HG02973 (cell line): ENCODE measurements at regions not wholly inside any gene's neighbourhood (a gene's known extent, or its start where the extent isn't known, plus 50 kb on each side); places are given as distances from the start of the nearest gene placed in this dataset.
"Not testable (repeated sequence)": the region's sequence is repeated elsewhere in the genome, so short reads cannot be mapped to it uniquely, and the experiment has no call there.

Experiments
- ATAC-seq: cut with Tn5 transposase; IDR thresholded peaks from one replicate; pipeline ENCODE4 v1.9.1; 2021; ENCODE audit warnings: moderate library complexity; ENCODE audit not compliant: unreplicated experiment

DNA sequence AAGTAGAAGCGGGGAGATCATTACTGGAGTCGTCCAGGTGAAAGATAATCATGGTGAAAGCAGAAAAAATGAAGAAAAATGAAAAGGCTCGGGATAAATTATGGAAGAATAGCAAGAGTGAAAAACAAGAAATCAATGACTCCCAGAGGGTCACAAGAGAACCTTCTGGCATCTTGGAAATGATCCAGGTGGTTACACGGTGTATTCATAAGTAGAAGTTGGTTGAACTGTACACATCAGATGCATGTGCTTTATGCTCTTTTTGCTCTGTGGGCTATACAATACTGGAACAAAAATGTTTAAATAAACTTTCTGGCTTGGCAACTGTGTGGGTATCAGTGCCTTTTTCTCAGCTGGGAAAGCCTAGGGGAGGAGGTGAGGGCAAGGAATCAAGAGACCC lies 348.9 kb downstream of the RND3 start:
- ATAC-seq, result no peak

- no peak for ATAC-seq
Observed at GRCh38 chr2:150137338-150138069, 350.0 kb downstream of the RND3 start.

GRCh38 chr2:150136893-150137292 lies 350.6 kb downstream of the RND3 start:
- ATAC-seq, result no peak

DNA sequence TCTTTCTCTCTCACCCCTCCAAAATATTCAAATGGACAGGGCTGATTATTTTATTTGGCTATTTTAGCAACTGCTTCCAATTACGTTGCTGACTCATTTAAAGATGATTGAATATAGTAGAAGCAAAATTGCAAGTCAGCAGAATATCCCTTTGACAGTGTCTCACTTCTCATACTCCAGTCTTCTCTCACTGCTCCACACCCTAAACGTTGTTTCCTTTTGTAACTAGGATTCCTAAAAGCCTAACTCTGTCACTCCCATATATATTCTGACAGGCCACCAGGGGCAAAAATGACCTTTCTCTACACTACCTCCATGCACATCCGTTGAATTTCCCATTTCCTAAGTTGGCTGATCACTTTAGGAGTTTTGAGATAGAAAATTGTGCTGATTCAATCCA lies 351.1 kb downstream of the RND3 start:
- ATAC-seq, result no peak

- no peak for ATAC-seq
Observed at GRCh38 chr2:150135223-150135883, 352.1 kb downstream of the RND3 start.

DNA sequence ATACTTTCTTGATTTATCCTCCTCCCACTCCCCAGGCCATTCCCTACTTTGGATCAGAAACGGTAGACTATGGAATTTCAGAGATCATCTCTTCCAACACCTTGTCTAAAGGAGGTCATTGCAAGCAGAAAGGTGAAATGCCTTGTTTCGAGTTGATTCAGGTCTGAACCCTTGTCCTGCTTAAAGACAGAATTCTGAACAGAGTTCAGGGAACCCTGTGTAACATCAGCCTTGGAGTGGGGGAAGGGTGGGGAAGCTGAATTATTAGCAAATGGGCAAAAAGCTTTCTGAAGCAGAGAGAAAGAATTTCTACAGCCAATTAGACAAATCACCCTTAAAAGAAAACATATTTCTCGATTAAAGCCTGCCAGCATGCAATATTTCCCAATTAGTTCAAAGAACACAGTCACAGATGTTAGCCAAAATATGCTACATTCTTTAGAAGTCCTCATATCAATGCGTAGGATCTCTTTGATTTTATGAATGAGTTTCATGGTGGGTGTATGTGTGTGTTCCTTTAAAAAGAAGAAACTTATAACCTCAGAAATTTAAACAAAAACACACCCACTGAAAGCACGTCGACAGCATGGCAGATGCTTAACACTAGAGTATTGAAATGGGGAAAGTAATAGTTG lies 353.1 kb downstream of the RND3 start:
- no peak for ATAC-seq

GRCh38 chr2:150133623-150134022 lies 353.8 kb downstream of the RND3 start:
- peak; percentile 96 for ATAC-seq

GRCh38 chr2:150129921-150130575 lies 357.4 kb downstream of the RND3 start:
- no peak for ATAC-seq

GRCh38 chr2:150127995-150128394 lies 359.5 kb downstream of the RND3 start:
- no peak for ATAC-seq

GRCh38 chr2:150127346-150127990 lies 360.0 kb downstream of the RND3 start:
- ATAC-seq, result no peak

DNA sequence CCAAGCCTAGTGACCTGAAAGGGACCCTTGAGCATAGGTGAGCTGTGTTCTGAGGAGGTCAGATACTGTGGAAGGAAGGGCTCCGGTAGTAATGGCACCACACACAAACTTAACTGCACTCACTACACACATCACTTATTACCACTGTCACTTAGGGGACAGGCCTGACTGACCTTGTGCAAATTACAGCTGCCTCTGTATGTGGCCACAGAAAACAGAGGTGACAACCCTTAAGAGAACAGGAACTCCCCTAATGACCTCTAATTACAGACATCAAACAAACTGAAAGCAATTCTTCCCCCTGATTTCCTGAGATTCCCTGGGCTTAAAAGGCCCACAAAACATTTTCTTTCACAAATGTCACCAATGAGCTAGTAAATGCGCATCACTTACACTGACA lies 360.6 kb downstream of the RND3 start:
- no peak for ATAC-seq

DNA sequence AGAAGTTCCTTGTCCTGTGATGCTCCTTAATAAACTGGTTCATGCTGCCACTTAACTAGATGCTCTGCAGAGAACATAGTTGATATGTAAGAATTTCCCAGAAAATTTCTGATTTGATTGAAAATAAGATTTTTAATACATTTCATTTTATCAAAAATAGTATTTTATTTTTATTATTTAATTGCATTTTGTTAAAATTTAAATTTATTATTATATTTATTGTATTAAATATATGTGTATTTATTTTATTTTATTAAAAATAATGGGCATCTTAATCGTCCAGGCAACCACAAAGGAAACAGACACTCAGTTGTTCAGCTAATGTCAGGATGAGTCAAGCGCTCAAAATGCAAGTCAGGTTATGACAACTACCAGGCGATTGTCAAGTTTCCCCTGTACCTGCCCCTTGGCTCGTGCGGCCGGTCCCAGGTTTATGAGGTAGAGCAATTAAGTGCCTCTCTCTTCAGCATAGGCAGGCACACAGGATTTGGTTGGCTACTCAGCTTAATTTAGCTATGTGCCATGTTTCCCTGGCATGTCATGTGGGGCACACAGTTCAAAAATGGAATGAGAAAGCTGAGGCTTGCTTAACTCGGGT lies 361.2 kb downstream of the RND3 start:
- ATAC-seq, result no peak

DNA sequence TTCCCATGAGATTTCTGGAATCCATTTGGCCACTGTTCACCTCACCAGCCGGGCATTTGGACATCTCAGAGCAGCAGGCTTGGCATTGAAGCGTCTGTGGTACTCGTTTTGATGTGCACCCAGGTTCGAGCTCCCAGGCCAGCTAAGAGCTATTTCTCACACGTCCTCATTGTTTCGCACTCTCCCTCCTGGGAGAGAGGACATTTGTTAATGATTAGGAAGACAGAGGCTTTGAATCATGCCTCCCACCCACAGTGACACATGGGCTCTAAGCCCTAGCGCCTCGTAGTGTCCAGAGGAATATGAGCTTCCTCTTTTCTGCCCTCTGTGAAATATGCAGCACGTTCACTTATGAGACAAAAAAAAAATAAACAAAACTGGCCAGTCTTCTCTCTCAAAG lies 361.8 kb downstream of the RND3 start:
- ATAC-seq, result no peak

DNA sequence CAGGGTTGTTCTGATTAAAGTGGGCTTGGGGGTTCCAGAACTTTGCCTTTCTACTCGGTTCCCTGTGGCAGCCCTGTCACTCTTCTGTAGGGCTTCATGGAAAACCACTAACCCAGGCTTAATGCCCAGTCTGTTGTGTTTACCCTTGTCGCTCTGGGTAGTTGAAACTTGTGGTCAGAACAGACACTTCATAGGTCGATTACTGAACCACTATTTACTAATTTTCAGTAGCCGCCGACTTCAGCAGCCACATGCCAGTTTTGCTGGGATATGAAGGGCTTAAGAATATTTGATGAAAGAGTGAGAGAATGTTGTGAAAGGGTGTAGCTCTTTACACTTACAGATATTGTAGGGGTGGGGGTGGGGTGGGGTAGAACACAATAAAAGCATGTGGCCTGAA lies 362.3 kb downstream of the RND3 start:
- ATAC-seq, result no peak

- no peak for ATAC-seq
Observed at GRCh38 chr2:150124739-150125138, 362.7 kb downstream of the RND3 start.

- ATAC-seq, result no peak
Observed at GRCh38 chr2:150122871-150123613, 364.4 kb downstream of the RND3 start.

DNA sequence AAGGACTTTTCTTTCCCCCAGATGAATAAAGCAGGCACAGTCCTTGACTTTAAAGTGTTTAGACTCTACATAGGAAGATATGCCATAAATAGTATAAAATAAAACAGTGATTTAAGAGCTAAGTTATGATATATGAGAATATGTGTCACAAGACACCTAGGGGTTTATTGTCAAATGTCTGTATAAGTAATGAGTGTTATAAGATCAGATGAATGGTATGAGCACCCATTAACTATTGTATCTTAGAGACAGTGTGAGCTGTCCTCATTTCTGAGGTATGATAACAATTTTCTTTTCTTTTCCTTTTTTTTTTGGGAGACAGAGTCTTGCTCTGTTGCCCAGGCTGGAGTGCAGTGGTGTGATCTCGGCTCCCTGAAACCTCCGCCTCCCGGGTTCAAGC lies 365.3 kb downstream of the RND3 start:
- no peak for ATAC-seq

- no peak for ATAC-seq
Observed at GRCh38 chr2:150120326-150120955, 367.0 kb downstream of the RND3 start.

DNA sequence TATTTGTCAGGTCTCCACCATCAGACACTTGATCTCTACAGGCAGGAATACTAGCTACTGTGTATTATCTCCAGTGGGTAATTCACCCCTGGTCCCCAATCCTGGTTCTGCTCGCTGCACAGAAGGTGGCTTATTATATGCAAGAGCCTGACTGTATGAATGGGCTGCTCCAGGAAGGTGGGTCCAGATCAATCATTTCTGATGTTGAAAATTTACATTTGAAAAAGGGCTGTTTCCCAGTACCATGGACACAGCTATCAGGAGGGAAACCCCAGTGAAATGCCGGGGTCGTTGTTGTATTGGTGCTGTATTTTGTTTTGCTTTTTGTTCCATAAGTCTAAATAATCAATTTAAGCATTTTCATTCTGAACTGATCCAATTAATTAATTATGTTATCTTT lies 367.6 kb downstream of the RND3 start:
- ATAC-seq, result no peak

- not testable (repeated sequence) for ATAC-seq
Observed at GRCh38 chr2:150114089-150114488, 373.4 kb downstream of the RND3 start.
